Right lobe of liver (tissue), 6 donors: ENCODE measurements at regions not wholly inside any gene's neighbourhood (a gene's known extent, or its start where the extent isn't known, plus 50 kb on each side); places are given as distances from the start of the nearest gene placed in this dataset.

Source experiments
- ATAC-seq, 4 donors: fragments of 200-7000 bp; cut with Tn5 transposase; one replicate each; pipeline ENCODE4 v1.9.1; 2020; ENCODE audit warnings: mild to moderate bottlenecking in 4 of 4, moderate library complexity in 4 of 4
- DNase-seq, 3 donors: peaks; one replicate each; pipeline ENCODE4 v3.0.0-alpha.2; 2020
- H3K27ac ChIP-seq, 3 donors: fragments of 200-600 bp; one replicate each; pipeline ENCODE4 v1.8.0; 2022
- H3K27me3 ChIP-seq, 2 donors: fragments of 200-600 bp; one replicate each; pipeline ENCODE4 v1.8.0; 2022
- H3K36me3 ChIP-seq, 4 donors: fragments of 200-600 bp; sonication (generic) in 1 of 4; one replicate each; pipeline versions ENCODE4 v1.5.1 to v1.8.0; 2017 to 2022; ENCODE audit warnings: control low read depth in 1 of 4
- H3K4me1 ChIP-seq, 4 donors: fragments of 200-600 bp; sonication (generic) in 1 of 4; one replicate each; pipeline versions ENCODE4 v1.5.1 to v1.8.0; 2017 to 2022; ENCODE audit warnings: control low read depth in 1 of 4
- H3K4me3 ChIP-seq, 3 donors: fragments of 200-600 bp; one replicate each; pipeline ENCODE4 v1.8.0; 2022
- H3K9me3 ChIP-seq, 4 donors: fragments of 200-600 bp; sonication (generic) in 1 of 4; one replicate each; pipeline versions ENCODE4 v1.5.1 to v1.8.0; 2017 to 2022; ENCODE audit warnings: control low read depth in 1 of 4
- POLR2A ChIP-seq: fragments of 450-650 bp; IDR thresholded peaks from one replicate; pipeline ENCODE4 v1.6.1; 2017; ENCODE audit warnings: antibody characterized with exemption, mild to moderate bottlenecking
- WGBS: methylation state at CpG from one replicate; pipeline ENCODE4 v1.1.6; 2018; ENCODE audit warnings: low coverage, low lambda C conversion rate; ENCODE audit not compliant: insufficient coverage; ENCODE audit errors: missing lambda C conversion rate; 5-methylcytosine and 5-hydroxymethylcytosine counted together
- intact Hi-C, 2 donors: fragments of 100-400 bp; cut with DNase I; formaldehyde crosslinking; loops; one replicate each; pipeline versions ENCODE4 v1.11.2 to v1.14.1; 2022
- TF ChIP-seq, protein P1 (sequence below), 4 donors: fragments of 200-600 bp in 3 of 4; fragments of 450-650 bp in 1 of 4; IDR thresholded peaks; one replicate each; pipeline versions ENCODE4 v1.5.1 to v1.8.0; 2016 to 2022; ENCODE audit warnings: antibody characterized with exemption in 4 of 4, mild to moderate bottlenecking in 2 of 4
- donor health status: DM: no; HTN: yes; CAD: no.
- donor health status: DM: no; HTN: no; CAD: no.
- donor health status: DM: no; HTN: no; CAD: no.
- donor health status: DM: no; HTN: yes; CAD: no.
- donor health status: DM: no; HTN: yes; CAD: no.

DNA sequence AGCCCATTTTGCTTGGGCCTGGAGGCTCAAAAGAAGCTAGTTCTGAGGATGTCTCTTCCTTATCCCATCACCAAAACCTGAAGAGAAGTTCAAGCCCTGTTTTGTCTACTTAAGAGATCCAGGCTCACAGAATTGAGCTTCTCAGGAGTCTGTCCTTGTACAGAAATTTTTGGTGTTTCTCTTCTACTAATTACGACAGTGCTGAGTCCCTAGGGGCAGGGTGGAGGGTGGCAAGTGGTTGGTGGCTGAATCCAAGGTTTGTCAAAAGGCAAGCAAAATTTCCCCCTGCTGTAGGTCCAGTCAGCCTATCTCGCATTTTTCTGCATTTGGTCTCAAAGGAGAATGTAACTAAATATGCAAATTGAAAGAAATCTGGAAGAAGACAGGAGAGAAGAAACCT lies 377.9 kb downstream of the SMARCA1 start:
- Histone ChIP-seq H3K4me1 (no peaks in the 10 kb centered on the region), H3K27me3 (no peaks in the 10 kb centered on the region), H3K4me3 (no peak overlapping the region), H3K36me3 (no peaks in the 10 kb centered on the region), H3K9me3 (no peaks in the 10 kb centered on the region), H3K27ac (no peak overlapping the region)
- TF ChIP-seq, protein P1, sequence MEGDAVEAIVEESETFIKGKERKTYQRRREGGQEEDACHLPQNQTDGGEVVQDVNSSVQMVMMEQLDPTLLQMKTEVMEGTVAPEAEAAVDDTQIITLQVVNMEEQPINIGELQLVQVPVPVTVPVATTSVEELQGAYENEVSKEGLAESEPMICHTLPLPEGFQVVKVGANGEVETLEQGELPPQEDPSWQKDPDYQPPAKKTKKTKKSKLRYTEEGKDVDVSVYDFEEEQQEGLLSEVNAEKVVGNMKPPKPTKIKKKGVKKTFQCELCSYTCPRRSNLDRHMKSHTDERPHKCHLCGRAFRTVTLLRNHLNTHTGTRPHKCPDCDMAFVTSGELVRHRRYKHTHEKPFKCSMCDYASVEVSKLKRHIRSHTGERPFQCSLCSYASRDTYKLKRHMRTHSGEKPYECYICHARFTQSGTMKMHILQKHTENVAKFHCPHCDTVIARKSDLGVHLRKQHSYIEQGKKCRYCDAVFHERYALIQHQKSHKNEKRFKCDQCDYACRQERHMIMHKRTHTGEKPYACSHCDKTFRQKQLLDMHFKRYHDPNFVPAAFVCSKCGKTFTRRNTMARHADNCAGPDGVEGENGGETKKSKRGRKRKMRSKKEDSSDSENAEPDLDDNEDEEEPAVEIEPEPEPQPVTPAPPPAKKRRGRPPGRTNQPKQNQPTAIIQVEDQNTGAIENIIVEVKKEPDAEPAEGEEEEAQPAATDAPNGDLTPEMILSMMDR (IDR thresholded peaks at IDR 0.05), result no peak
- TF ChIP-seq POLR2A, result no peak
- ATAC-seq (no peak), DNase-seq (no peak)
- 57% methylated on average over 2 of the region's 2 CpGs for WGBS
- intact Hi-C loops, result no loop called here

DNA sequence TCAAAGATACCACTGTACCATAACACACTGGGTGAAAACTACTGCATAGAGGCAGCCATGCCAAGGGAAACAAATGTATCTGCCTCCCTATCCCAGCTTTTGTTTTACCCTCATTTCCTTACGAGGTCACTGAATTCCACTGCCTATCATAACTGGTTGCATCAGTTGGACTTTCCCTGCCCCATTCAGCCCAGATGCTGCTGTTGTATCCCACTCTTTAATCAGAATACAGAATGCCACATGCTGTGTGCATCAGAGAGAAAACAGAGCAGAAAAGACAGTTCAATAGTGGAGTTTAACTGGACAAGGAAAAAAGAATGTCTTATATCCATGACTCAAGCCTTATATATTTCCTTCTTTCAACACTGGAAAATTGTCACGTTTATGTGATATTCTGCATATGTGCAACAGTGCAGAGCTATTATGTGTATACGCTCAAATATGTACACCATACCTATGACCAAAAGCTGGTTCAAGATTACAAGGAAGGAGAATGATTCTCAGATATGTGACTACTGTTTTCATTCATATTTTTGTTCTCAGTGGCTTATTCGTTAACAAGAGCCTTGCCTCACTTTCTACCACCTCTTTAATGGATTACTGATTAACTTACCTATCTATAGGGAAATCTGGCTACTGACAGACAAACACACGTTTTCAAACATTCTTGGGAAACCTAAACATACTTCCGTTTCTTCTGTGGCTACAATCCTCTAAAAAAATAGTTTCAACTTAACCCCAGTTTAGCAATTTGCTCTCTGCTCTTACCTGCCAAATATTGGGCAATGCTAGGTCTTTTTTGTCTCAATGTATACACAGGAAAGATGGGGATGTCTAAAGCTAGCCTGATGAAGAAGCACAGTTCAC lies 378.9 kb downstream of the SMARCA1 start:
- TF ChIP-seq, protein P1 (IDR thresholded peaks at IDR 0.05), result no peak
- TF ChIP-seq POLR2A, result no peak
- Histone ChIP-seq H3K4me1 (no peaks in the 10 kb centered on the region), H3K9me3 (no peaks in the 10 kb centered on the region), H3K36me3 (no peaks in the 10 kb centered on the region), H3K4me3 (no peak overlapping the region), H3K27me3 (no peaks in the 10 kb centered on the region), H3K27ac (no peak overlapping the region)
- ATAC-seq (peak in 1 of 4 donors; percentile 48), DNase-seq (no peak)
- intact Hi-C loops, result no loop called here
- 23% methylated on average over 6 of the region's 6 CpGs for WGBS

DNA sequence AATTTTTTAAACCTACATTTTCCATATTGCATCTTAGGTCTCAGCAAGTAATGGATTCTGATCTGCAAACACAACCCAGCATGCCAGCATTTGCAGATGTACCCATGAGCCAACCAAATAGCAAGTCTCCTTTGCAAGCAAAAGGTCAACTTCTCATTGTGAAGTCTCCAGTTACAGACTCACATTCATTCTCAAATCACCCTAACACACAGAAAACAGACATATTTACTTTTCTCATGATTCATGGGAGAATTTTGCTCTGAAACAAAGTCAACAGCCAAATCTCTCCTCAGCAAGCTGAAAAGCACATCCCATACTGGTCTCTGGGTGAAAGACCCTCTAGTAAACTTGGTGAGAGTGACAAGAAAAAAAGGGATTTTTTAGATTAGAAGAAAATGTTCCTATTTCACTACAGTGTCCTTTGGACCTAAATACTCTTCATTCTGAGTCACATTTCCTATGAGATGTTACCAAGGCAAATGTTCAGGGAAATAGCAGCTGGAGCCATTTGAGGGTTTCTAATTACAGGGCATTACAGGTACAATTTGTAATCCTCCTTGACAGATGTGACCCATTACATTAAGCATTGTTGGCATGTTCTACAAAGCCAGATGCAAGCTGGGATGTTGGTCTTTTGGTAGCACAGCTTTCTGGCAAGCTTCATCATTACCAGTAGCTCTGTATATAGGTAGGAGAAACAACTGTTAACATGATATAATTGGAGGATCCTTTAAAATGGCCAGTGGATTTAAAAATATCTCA lies 383.3 kb downstream of the SMARCA1 start:
- Histone ChIP-seq H3K27me3 (no peaks in the 10 kb centered on the region), H3K4me1 (no peaks in the 10 kb centered on the region), H3K9me3 (no peaks in the 10 kb centered on the region), H3K36me3 (no peaks in the 10 kb centered on the region), H3K4me3 (no peak overlapping the region), H3K27ac (no peak overlapping the region)
- intact Hi-C loops, result no loop called here
- no peak for DNase-seq
- no peak for ATAC-seq
- TF ChIP-seq, protein P1 (IDR thresholded peaks at IDR 0.05), result no peak
- no peak for TF ChIP-seq POLR2A

DNA sequence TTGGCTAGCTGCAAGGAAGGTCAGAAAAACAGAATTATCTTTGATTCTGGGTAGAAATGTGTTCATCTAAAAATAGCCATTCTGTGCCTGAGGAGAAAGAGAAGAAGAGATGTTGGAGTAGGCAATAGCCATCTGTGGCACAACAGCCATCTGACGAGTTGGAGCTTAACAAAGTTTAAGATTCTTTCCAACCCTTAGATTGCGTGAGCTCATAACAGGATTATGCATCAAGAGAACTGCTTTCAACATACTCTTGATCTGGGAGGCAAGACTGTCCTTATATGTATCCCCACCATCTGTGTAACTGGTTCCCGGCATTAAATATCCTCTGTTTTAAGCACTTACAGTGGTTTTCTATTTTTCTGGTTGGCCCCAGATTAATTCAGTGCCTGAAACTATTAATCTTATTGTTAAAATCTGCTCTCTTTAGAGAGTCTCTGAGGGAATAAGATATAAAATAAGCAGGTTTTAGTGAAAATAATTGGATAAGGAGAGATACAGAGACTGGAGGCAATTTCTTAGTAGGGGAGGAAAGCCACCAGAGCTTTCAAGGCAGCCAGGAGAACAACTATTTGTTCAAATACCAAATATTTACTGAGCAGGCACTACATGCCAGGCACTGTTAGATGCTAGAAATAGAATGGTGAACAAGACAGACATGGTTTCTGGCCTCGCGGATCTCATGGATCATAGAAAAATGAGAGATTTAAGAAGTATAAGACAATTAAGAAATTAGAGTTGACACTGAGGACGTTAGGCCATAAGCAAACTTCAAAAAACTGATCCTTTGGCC lies 398.0 kb downstream of the SMARCA1 start:
- Histone ChIP-seq H3K27ac (no peak overlapping the region), H3K4me3 (no peak overlapping the region), H3K27me3 (no peaks in the 10 kb centered on the region), H3K4me1 (peaks cover 0 to 9% (median 0%) of the 10 kb centered on the region in 4 donors), H3K9me3 (no peaks in the 10 kb centered on the region), H3K36me3 (no peaks in the 10 kb centered on the region)
- WGBS, result 60% methylated on average over 6 of the region's 6 CpGs
- DNase-seq (no peak), ATAC-seq (peak in 3 of 4 donors; percentile 44 to 58 (median 44))
- intact Hi-C loops, result no loop called here
- TF ChIP-seq, protein P1 (IDR thresholded peaks at IDR 0.05), result no peak
- TF ChIP-seq POLR2A, result no peak
